WTC11 (cell line): ENCODE measurements at regions not wholly inside any gene's neighbourhood (a gene's known extent, or its start where the extent isn't known, plus 50 kb on each side); places are given as distances from the start of the nearest gene placed in this dataset.

Experiments used
- ATAC-seq: fragments of 200-7000 bp; cut with Tn5 transposase; 2 replicates; pipeline ENCODE4 v1.10.0; 2021; ENCODE audit warnings: mild to moderate bottlenecking, moderate library complexity
- CTCF ChIA-PET: fragments of 300-600 bp; sonication (Branson Sonifier 250); formaldehyde crosslinking; loops from one replicate; lab custom pipeline; 2021; ENCODE audit warnings: antibody characterized with exemption; lab: Charles Lee
- POLR2A ChIA-PET: fragments of 350-600 bp; sonication (Branson Sonifier 250); formaldehyde crosslinking; loops from one replicate; lab custom pipeline; 2021; ENCODE audit warnings: antibody characterized with exemption; lab: Charles Lee
- DNase-seq: peaks from one replicate; pipeline ENCODE4 v3.0.0; 2021; ENCODE audit warnings: low spot score
- H3K27ac Mint-ChIP-seq: 2 replicates; pipeline ENCODE4 v1.8.0; 2021; ENCODE audit warnings: mixed read lengths
- H3K27me3 Mint-ChIP-seq: 2 replicates; pipeline ENCODE4 v1.8.0; 2021; ENCODE audit warnings: low read depth, mild to moderate bottlenecking, moderate library complexity, mixed read lengths
- H3K36me3 Mint-ChIP-seq: 2 replicates; pipeline ENCODE4 v1.8.0; 2021; ENCODE audit warnings: mixed read lengths
- H3K4me1 Mint-ChIP-seq: 2 replicates; pipeline ENCODE4 v1.8.0; 2022; ENCODE audit warnings: mixed read lengths
- H3K4me3 Mint-ChIP-seq: 2 replicates; pipeline ENCODE4 v1.8.0; 2021; ENCODE audit warnings: mild to moderate bottlenecking, moderate library complexity, mixed read lengths
- H3K9me3 Mint-ChIP-seq: 2 replicates; pipeline ENCODE4 v1.8.0; 2021; ENCODE audit warnings: mixed read lengths
- CREB1 ChIP-seq: sonication (generic); formaldehyde crosslinking; IDR thresholded peaks from 2 replicates; pipeline ENCODE4 v1.8.0; 2023; ENCODE audit warnings: mild to moderate bottlenecking, missing genetic modification reagents
- EMX1 ChIP-seq: fragments of 250-450 bp; sonication (Bioruptor Pico); IDR thresholded peaks from 2 replicates; pipeline ENCODE4 v1.8.0; 2021; ENCODE audit warnings: mild to moderate bottlenecking
- GABPB1 ChIP-seq: sonication (generic); formaldehyde crosslinking; IDR thresholded peaks from 2 replicates; pipeline ENCODE4 v1.8.1; 2023; ENCODE audit warnings: mild to moderate bottlenecking, missing genetic modification reagents
- IRF2 ChIP-seq: sonication (generic); formaldehyde crosslinking; IDR thresholded peaks from 2 replicates; pipeline ENCODE4 v1.8.0; 2022; ENCODE audit warnings: low read depth, missing genetic modification reagents, borderline replicate concordance
- NR2C2 ChIP-seq: sonication (generic); formaldehyde crosslinking; IDR thresholded peaks from 2 replicates; pipeline ENCODE4 v1.8.0; 2022; ENCODE audit warnings: mild to moderate bottlenecking, missing genetic modification reagents
- SMAD4 ChIP-seq: sonication (generic); formaldehyde crosslinking; IDR thresholded peaks from 2 replicates; pipeline ENCODE4 v1.8.0; 2022; ENCODE audit warnings: mild to moderate bottlenecking, missing genetic modification reagents
- SOX15 ChIP-seq: fragments of 250-450 bp; sonication (Bioruptor Pico); IDR thresholded peaks from 2 replicates; pipeline ENCODE4 v1.9.0; 2021; ENCODE audit warnings: mild to moderate bottlenecking
- TP53 ChIP-seq: sonication (generic); formaldehyde crosslinking; IDR thresholded peaks from 2 replicates; pipeline ENCODE4 v1.8.1; 2023; ENCODE audit warnings: mild to moderate bottlenecking, missing genetic modification reagents
- ZNF121 ChIP-seq: sonication (generic); formaldehyde crosslinking; IDR thresholded peaks from 2 replicates; pipeline ENCODE4 v1.8.0; 2023; ENCODE audit warnings: missing genetic modification reagents
- ZNF416 ChIP-seq: fragments of 250-450 bp; sonication (Bioruptor Pico); IDR thresholded peaks from 2 replicates; pipeline ENCODE4 v1.9.0; 2021; ENCODE audit warnings: mild to moderate bottlenecking, inconsistent platforms
- TF ChIP-seq, protein P1 (sequence below): fragments of 250-450 bp; sonication (Bioruptor Pico); IDR thresholded peaks from 2 replicates; pipeline ENCODE4 v1.9.0; 2021; ENCODE audit warnings: mild to moderate bottlenecking, borderline replicate concordance
- TF ChIP-seq, protein P2 (sequence below): sonication (generic); formaldehyde crosslinking; IDR thresholded peaks from 2 replicates; pipeline ENCODE4 v1.8.1; 2022; ENCODE audit warnings: low read depth, missing genetic modification reagents, borderline replicate concordance
- TF ChIP-seq, protein P3 (sequence below): sonication (generic); formaldehyde crosslinking; IDR thresholded peaks from 2 replicates; pipeline ENCODE4 v1.8.1; 2023; ENCODE audit warnings: mild to moderate bottlenecking, moderate library complexity, missing genetic modification reagents
- TF ChIP-seq, protein P4 (sequence below): sonication (generic); formaldehyde crosslinking; IDR thresholded peaks from 2 replicates; pipeline ENCODE4 v1.8.0; 2022; ENCODE audit warnings: mild to moderate bottlenecking, missing genetic modification reagents
- TF ChIP-seq, protein P5 (sequence below): sonication (generic); formaldehyde crosslinking; IDR thresholded peaks from 2 replicates; pipeline ENCODE4 v1.8.0; 2023; ENCODE audit warnings: missing genetic modification reagents, mild to moderate bottlenecking, borderline replicate concordance
- TF ChIP-seq, protein P6 (sequence below): sonication (generic); formaldehyde crosslinking; IDR thresholded peaks from 2 replicates; pipeline ENCODE4 v1.8.1; 2023; ENCODE audit warnings: mild to moderate bottlenecking, missing genetic modification reagents, borderline replicate concordance

DNA sequence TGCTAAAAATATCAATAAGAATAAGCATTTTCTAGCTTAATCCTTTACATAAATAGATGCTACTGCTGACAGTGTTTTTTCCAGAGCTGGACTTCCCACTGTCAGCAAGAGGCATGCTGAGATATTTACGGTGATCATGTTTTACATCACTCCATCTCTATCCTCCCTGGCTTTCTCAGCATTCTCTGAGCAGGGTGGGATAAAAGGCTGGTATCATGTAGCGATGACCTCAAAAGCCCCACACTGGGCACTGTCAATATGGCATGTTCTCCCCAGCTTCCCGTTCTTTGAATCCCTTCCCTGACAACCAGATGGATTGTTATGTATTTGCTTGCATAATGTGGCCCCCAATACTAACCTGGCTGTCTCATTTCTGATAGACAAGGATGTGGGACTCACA, 83.2 kb upstream of the EPHA4 start (continued):
- TF ChIP-seq, protein P1, sequence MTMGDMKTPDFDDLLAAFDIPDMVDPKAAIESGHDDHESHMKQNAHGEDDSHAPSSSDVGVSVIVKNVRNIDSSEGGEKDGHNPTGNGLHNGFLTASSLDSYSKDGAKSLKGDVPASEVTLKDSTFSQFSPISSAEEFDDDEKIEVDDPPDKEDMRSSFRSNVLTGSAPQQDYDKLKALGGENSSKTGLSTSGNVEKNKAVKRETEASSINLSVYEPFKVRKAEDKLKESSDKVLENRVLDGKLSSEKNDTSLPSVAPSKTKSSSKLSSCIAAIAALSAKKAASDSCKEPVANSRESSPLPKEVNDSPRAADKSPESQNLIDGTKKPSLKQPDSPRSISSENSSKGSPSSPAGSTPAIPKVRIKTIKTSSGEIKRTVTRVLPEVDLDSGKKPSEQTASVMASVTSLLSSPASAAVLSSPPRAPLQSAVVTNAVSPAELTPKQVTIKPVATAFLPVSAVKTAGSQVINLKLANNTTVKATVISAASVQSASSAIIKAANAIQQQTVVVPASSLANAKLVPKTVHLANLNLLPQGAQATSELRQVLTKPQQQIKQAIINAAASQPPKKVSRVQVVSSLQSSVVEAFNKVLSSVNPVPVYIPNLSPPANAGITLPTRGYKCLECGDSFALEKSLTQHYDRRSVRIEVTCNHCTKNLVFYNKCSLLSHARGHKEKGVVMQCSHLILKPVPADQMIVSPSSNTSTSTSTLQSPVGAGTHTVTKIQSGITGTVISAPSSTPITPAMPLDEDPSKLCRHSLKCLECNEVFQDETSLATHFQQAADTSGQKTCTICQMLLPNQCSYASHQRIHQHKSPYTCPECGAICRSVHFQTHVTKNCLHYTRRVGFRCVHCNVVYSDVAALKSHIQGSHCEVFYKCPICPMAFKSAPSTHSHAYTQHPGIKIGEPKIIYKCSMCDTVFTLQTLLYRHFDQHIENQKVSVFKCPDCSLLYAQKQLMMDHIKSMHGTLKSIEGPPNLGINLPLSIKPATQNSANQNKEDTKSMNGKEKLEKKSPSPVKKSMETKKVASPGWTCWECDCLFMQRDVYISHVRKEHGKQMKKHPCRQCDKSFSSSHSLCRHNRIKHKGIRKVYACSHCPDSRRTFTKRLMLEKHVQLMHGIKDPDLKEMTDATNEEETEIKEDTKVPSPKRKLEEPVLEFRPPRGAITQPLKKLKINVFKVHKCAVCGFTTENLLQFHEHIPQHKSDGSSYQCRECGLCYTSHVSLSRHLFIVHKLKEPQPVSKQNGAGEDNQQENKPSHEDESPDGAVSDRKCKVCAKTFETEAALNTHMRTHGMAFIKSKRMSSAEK (CRISPR knock-in tag) = no peak
- no peak for TF ChIP-seq TP53 (CRISPR knock-in tag)

DNA sequence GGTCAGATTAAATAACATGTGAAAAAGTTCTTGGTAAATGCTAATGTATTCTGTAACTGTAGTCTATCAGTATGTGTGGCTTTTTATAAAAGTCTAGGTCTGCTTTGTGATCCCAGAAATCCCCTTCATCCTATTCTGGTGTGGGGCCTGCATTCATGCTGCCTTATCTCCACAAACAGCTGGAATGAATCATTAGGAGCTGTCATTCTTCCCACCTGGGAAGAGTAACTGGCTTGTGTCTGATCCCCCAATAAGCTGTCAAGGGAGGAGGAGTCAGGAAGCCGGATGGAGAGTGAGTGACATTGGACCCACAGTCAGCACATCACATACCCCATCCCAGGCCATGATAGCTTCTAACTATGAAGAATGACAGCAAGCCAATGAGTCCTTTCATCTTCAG, 81.1 kb upstream of the EPHA4 start:
- CTCF ChIA-PET = no interaction called here

DNA sequence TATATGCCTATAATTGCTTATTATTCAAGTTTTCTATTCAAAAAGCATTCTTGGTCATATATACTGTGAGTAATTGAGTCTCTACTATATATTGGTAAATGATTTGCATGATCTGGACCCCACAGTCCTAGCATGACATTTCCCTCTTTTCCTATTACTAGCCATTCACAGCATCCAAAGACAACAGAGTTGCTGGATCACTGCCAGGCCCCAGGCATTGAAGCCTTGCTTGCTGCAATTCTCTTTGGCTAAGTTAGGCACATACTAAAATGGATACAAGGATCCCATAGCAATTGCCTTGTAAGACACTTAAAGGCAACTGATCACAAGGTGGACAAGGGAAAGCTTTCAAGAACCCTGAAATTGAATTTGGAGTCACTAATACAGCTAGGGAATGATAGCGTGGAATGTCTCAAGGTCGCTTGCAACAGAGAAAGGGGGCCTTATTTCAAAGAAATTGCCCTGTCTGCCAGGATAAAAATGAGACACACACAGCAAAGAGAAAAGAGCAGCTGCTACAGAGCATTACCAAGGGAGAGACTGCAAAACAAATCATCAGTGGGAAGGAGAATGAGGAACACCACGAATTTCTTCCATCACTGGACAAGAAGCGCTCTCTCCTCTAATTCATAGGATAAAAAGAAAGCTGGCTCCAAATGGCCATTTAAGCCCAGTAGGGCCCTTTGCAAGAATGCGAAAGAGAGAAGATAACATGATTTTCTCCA, 77.1 kb upstream of the EPHA4 start:
- no peak for DNase-seq
- H3K27me3 Mint-ChIP-seq = no peaks in the 10 kb centered on the region
- TF ChIP-seq, protein P2, sequence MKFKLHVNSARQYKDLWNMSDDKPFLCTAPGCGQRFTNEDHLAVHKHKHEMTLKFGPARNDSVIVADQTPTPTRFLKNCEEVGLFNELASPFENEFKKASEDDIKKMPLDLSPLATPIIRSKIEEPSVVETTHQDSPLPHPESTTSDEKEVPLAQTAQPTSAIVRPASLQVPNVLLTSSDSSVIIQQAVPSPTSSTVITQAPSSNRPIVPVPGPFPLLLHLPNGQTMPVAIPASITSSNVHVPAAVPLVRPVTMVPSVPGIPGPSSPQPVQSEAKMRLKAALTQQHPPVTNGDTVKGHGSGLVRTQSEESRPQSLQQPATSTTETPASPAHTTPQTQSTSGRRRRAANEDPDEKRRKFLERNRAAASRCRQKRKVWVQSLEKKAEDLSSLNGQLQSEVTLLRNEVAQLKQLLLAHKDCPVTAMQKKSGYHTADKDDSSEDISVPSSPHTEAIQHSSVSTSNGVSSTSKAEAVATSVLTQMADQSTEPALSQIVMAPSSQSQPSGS (CRISPR knock-in tag) = no peak
- TF ChIP-seq SOX15 (CRISPR knock-in tag) (no peak), ZNF416 (CRISPR knock-in tag) (no peak), ZNF121 (CRISPR knock-in tag) (no peak), CREB1 (no peak)
- TF ChIP-seq, protein P3, sequence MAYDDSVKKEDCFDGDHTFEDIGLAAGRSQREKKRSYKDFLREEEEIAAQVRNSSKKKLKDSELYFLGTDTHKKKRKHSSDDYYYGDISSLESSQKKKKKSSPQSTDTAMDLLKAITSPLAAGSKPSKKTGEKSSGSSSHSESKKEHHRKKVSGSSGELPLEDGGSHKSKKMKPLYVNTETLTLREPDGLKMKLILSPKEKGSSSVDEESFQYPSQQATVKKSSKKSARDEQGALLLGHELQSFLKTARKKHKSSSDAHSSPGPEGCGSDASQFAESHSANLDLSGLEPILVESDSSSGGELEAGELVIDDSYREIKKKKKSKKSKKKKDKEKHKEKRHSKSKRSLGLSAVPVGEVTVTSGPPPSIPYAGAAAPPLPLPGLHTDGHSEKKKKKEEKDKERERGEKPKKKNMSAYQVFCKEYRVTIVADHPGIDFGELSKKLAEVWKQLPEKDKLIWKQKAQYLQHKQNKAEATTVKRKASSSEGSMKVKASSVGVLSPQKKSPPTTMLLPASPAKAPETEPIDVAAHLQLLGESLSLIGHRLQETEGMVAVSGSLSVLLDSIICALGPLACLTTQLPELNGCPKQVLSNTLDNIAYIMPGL (CRISPR knock-in tag) = no peak
- TF ChIP-seq, protein P4, sequence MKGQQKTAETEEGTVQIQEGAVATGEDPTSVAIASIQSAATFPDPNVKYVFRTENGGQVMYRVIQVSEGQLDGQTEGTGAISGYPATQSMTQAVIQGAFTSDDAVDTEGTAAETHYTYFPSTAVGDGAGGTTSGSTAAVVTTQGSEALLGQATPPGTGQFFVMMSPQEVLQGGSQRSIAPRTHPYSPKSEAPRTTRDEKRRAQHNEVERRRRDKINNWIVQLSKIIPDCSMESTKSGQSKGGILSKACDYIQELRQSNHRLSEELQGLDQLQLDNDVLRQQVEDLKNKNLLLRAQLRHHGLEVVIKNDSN = no peak
- TF ChIP-seq, protein P5, sequence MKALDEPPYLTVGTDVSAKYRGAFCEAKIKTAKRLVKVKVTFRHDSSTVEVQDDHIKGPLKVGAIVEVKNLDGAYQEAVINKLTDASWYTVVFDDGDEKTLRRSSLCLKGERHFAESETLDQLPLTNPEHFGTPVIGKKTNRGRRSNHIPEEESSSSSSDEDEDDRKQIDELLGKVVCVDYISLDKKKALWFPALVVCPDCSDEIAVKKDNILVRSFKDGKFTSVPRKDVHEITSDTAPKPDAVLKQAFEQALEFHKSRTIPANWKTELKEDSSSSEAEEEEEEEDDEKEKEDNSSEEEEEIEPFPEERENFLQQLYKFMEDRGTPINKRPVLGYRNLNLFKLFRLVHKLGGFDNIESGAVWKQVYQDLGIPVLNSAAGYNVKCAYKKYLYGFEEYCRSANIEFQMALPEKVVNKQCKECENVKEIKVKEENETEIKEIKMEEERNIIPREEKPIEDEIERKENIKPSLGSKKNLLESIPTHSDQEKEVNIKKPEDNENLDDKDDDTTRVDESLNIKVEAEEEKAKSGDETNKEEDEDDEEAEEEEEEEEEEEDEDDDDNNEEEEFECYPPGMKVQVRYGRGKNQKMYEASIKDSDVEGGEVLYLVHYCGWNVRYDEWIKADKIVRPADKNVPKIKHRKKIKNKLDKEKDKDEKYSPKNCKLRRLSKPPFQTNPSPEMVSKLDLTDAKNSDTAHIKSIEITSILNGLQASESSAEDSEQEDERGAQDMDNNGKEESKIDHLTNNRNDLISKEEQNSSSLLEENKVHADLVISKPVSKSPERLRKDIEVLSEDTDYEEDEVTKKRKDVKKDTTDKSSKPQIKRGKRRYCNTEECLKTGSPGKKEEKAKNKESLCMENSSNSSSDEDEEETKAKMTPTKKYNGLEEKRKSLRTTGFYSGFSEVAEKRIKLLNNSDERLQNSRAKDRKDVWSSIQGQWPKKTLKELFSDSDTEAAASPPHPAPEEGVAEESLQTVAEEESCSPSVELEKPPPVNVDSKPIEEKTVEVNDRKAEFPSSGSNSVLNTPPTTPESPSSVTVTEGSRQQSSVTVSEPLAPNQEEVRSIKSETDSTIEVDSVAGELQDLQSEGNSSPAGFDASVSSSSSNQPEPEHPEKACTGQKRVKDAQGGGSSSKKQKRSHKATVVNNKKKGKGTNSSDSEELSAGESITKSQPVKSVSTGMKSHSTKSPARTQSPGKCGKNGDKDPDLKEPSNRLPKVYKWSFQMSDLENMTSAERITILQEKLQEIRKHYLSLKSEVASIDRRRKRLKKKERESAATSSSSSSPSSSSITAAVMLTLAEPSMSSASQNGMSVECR (CRISPR knock-in tag) = no peak

More for the DNA sequence above, 81.1 kb upstream of the EPHA4 start:
- TF ChIP-seq SMAD4 = no peak
- TF ChIP-seq NR2C2 (CRISPR knock-in tag) = no peak
- TF ChIP-seq GABPB1 (CRISPR knock-in tag) = no peak
- no peak for TF ChIP-seq EMX1 (CRISPR knock-in tag)
- TF ChIP-seq, protein P6, sequence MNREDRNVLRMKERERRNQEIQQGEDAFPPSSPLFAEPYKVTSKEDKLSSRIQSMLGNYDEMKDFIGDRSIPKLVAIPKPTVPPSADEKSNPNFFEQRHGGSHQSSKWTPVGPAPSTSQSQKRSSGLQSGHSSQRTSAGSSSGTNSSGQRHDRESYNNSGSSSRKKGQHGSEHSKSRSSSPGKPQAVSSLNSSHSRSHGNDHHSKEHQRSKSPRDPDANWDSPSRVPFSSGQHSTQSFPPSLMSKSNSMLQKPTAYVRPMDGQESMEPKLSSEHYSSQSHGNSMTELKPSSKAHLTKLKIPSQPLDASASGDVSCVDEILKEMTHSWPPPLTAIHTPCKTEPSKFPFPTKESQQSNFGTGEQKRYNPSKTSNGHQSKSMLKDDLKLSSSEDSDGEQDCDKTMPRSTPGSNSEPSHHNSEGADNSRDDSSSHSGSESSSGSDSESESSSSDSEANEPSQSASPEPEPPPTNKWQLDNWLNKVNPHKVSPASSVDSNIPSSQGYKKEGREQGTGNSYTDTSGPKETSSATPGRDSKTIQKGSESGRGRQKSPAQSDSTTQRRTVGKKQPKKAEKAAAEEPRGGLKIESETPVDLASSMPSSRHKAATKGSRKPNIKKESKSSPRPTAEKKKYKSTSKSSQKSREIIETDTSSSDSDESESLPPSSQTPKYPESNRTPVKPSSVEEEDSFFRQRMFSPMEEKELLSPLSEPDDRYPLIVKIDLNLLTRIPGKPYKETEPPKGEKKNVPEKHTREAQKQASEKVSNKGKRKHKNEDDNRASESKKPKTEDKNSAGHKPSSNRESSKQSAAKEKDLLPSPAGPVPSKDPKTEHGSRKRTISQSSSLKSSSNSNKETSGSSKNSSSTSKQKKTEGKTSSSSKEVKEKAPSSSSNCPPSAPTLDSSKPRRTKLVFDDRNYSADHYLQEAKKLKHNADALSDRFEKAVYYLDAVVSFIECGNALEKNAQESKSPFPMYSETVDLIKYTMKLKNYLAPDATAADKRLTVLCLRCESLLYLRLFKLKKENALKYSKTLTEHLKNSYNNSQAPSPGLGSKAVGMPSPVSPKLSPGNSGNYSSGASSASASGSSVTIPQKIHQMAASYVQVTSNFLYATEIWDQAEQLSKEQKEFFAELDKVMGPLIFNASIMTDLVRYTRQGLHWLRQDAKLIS (CRISPR knock-in tag) = no peak
- no peak for TF ChIP-seq IRF2 (CRISPR knock-in tag)
- TF ChIP-seq, all 79 proteins: peak for 0
- Mint-ChIP-seq H3K4me1 (peaks cover 30% of the 10 kb centered on the region), H3K4me3 (no peak overlapping the region), H3K9me3 (peaks cover 4% of the 10 kb centered on the region; the same call in 1 of the 2 replicates), H3K27me3 (no peaks in the 10 kb centered on the region), H3K27ac (no peak overlapping the region), H3K36me3 (no peaks in the 10 kb centered on the region)
- DNase-seq = no peak
- ATAC-seq = no peak; the same call in 1 of the 2 replicates
- POLR2A ChIA-PET = no interaction called here

More for the DNA sequence above, 77.1 kb upstream of the EPHA4 start:
- ChIA-PET POLR2A (no interaction called here), CTCF (no interaction called here)
- Mint-ChIP-seq H3K4me1 (peaks cover 6% of the 10 kb centered on the region), H3K27ac (no peak overlapping the region), H3K4me3 (no peak overlapping the region), H3K36me3 (peaks cover 5% of the 10 kb centered on the region), H3K9me3 (peaks cover 22% of the 10 kb centered on the region)
- ATAC-seq = no peak
